Dendritic cell treated with granulocyte-macrophage colony-stimulating factor and Interleukin-4, amounts not matched to agents 40 ng/mL and 50 ng/mL, for 4 days (primary cell): ENCODE measurements at regions not wholly inside any gene's neighbourhood (a gene's known extent, or its start where the extent isn't known, plus 50 kb on each side); places are given as distances from the start of the nearest gene placed in this dataset.

Source experiments
- H3K27ac Mint-ChIP-seq: one replicate; pipeline ENCODE4 v1.8.0; 2022; ENCODE audit warnings: mild to moderate bottlenecking, mixed read lengths
- H3K27me3 Mint-ChIP-seq: one replicate; pipeline ENCODE4 v1.8.0; 2022; ENCODE audit warnings: mild to moderate bottlenecking, mixed read lengths
- H3K36me3 Mint-ChIP-seq: one replicate; pipeline ENCODE4 v1.8.0; 2022; ENCODE audit warnings: low read depth, mixed read lengths
- H3K4me1 Mint-ChIP-seq: one replicate; pipeline ENCODE4 v1.8.0; 2022; ENCODE audit warnings: low read depth, mixed read lengths
- H3K4me3 Mint-ChIP-seq: one replicate; pipeline ENCODE4 v1.8.0; 2022; ENCODE audit warnings: mild to moderate bottlenecking, moderate library complexity, mixed read lengths
- H3K9me3 Mint-ChIP-seq: one replicate; pipeline ENCODE4 v1.8.0; 2022; ENCODE audit warnings: mixed read lengths
- intact Hi-C: fragments of 100-400 bp; cut with micrococcal nuclease; formaldehyde crosslinking; loops from one replicate; pipeline ENCODE4 v1.15.0; 2022

GRCh38 chr21:22231013-22231412 lies 1232.8 kb downstream of the NCAM2 start:
- Mint-ChIP-seq H3K27ac (no peak overlapping the region), H3K4me1 (no peaks in the 10 kb centered on the region), H3K27me3 (no peaks in the 10 kb centered on the region), H3K36me3 (no peaks in the 10 kb centered on the region), H3K4me3 (no peak overlapping the region), H3K9me3 (peaks cover 17% of the 10 kb centered on the region)
- intact Hi-C loops, result no loop called here

GRCh38 chr21:22235866-22236590 lies 1237.8 kb downstream of the NCAM2 start:
- Mint-ChIP-seq H3K36me3 (no peaks in the 10 kb centered on the region), H3K27me3 (no peaks in the 10 kb centered on the region)
- intact Hi-C loops, result no loop called here

GRCh38 chr21:22244516-22244915 lies 1246.3 kb downstream of the NCAM2 start:
- no peak overlapping the region for H3K4me3 Mint-ChIP-seq
- H3K4me1 Mint-ChIP-seq, result no peaks in the 10 kb centered on the region
- no peaks in the 10 kb centered on the region for H3K36me3 Mint-ChIP-seq
- peaks cover 24% of the 10 kb centered on the region for H3K9me3 Mint-ChIP-seq
- no peaks in the 10 kb centered on the region for H3K27me3 Mint-ChIP-seq
- no peak overlapping the region for H3K27ac Mint-ChIP-seq
- intact Hi-C loops, result no loop called here

More at GRCh38 chr21:22235866-22236590, 1237.8 kb downstream of the NCAM2 start:
- no peak overlapping the region for H3K27ac Mint-ChIP-seq
- H3K4me1 Mint-ChIP-seq, result no peaks in the 10 kb centered on the region
- no peak overlapping the region for H3K4me3 Mint-ChIP-seq
- peaks cover 66% of the 10 kb centered on the region for H3K9me3 Mint-ChIP-seq

- Mint-ChIP-seq H3K4me3 (no peak overlapping the region), H3K4me1 (no peaks in the 10 kb centered on the region), H3K27ac (no peak overlapping the region), H3K36me3 (no peaks in the 10 kb centered on the region), H3K27me3 (no peaks in the 10 kb centered on the region), H3K9me3 (peaks cover 26% of the 10 kb centered on the region)
- intact Hi-C loops, result no loop called here
Observed at GRCh38 chr21:22250355-22250754, 1252.1 kb downstream of the NCAM2 start.

GRCh38 chr21:22253761-22254160 lies 1255.6 kb downstream of the NCAM2 start:
- H3K4me3 Mint-ChIP-seq, result no peak overlapping the region
- no peaks in the 10 kb centered on the region for H3K36me3 Mint-ChIP-seq

GRCh38 chr21:22258821-22259220 lies 1260.6 kb downstream of the NCAM2 start:
- no peak overlapping the region for H3K4me3 Mint-ChIP-seq
- no peak overlapping the region for H3K27ac Mint-ChIP-seq
- H3K36me3 Mint-ChIP-seq, result no peaks in the 10 kb centered on the region
- peaks cover 22% of the 10 kb centered on the region for H3K9me3 Mint-ChIP-seq
- H3K4me1 Mint-ChIP-seq, result no peaks in the 10 kb centered on the region
- H3K27me3 Mint-ChIP-seq, result no peaks in the 10 kb centered on the region
- intact Hi-C loops, result no loop called here

More at GRCh38 chr21:22253761-22254160, 1255.6 kb downstream of the NCAM2 start:
- H3K9me3 Mint-ChIP-seq, result peaks cover 26% of the 10 kb centered on the region
- intact Hi-C loops, result no loop called here
- H3K27me3 Mint-ChIP-seq, result no peaks in the 10 kb centered on the region
- H3K4me1 Mint-ChIP-seq, result no peaks in the 10 kb centered on the region
- no peak overlapping the region for H3K27ac Mint-ChIP-seq

- Mint-ChIP-seq H3K9me3 (peaks cover 13% of the 10 kb centered on the region), H3K4me3 (no peak overlapping the region), H3K27ac (no peak overlapping the region), H3K36me3 (no peaks in the 10 kb centered on the region), H3K27me3 (no peaks in the 10 kb centered on the region), H3K4me1 (no peaks in the 10 kb centered on the region)
- intact Hi-C loops, result no loop called here
Observed at GRCh38 chr21:22260274-22260673, 1262.1 kb downstream of the NCAM2 start.

GRCh38 chr21:22263890-22264289 lies 1265.7 kb downstream of the NCAM2 start:
- intact Hi-C loops, result no loop called here
- no peak overlapping the region for H3K27ac Mint-ChIP-seq

GRCh38 chr21:22277341-22277740 lies 1279.1 kb downstream of the NCAM2 start:
- intact Hi-C loops, result no loop called here
- H3K27me3 Mint-ChIP-seq, result no peaks in the 10 kb centered on the region
- no peak overlapping the region for H3K4me3 Mint-ChIP-seq
- no peaks in the 10 kb centered on the region for H3K4me1 Mint-ChIP-seq
- H3K9me3 Mint-ChIP-seq, result peaks cover 34% of the 10 kb centered on the region
- no peak overlapping the region for H3K27ac Mint-ChIP-seq
- no peaks in the 10 kb centered on the region for H3K36me3 Mint-ChIP-seq

More at GRCh38 chr21:22263890-22264289, 1265.7 kb downstream of the NCAM2 start:
- Mint-ChIP-seq H3K4me1 (no peaks in the 10 kb centered on the region), H3K4me3 (no peak overlapping the region), H3K9me3 (peaks cover 33% of the 10 kb centered on the region), H3K27me3 (no peaks in the 10 kb centered on the region), H3K36me3 (no peaks in the 10 kb centered on the region)

GRCh38 chr21:22278366-22278765 lies 1280.2 kb downstream of the NCAM2 start:
- Mint-ChIP-seq H3K9me3 (peaks cover 24% of the 10 kb centered on the region), H3K36me3 (no peaks in the 10 kb centered on the region), H3K27ac (no peak overlapping the region), H3K27me3 (no peaks in the 10 kb centered on the region), H3K4me3 (no peak overlapping the region), H3K4me1 (no peaks in the 10 kb centered on the region)
- intact Hi-C loops, result no loop called here

GRCh38 chr21:22280851-22281250 lies 1282.6 kb downstream of the NCAM2 start:
- no peak overlapping the region for H3K4me3 Mint-ChIP-seq
- H3K27me3 Mint-ChIP-seq, result no peaks in the 10 kb centered on the region
- intact Hi-C loops, result no loop called here
- no peaks in the 10 kb centered on the region for H3K4me1 Mint-ChIP-seq
- H3K9me3 Mint-ChIP-seq, result peaks cover 18% of the 10 kb centered on the region
- no peaks in the 10 kb centered on the region for H3K36me3 Mint-ChIP-seq
- no peak overlapping the region for H3K27ac Mint-ChIP-seq

- intact Hi-C loops, result no loop called here
- Mint-ChIP-seq H3K9me3 (peaks cover 44% of the 10 kb centered on the region), H3K4me3 (no peak overlapping the region), H3K27ac (no peak overlapping the region), H3K4me1 (no peaks in the 10 kb centered on the region), H3K36me3 (no peaks in the 10 kb centered on the region), H3K27me3 (no peaks in the 10 kb centered on the region)
Observed at GRCh38 chr21:22288885-22289499, 1290.8 kb downstream of the NCAM2 start.

GRCh38 chr21:22292144-22292543 lies 1293.9 kb downstream of the NCAM2 start:
- Mint-ChIP-seq H3K27ac (no peak overlapping the region), H3K36me3 (no peaks in the 10 kb centered on the region), H3K9me3 (peaks cover 38% of the 10 kb centered on the region), H3K4me3 (no peak overlapping the region), H3K4me1 (no peaks in the 10 kb centered on the region), H3K27me3 (no peaks in the 10 kb centered on the region)
- intact Hi-C loops, result no loop called here

- Mint-ChIP-seq H3K27ac (no peak overlapping the region), H3K27me3 (no peaks in the 10 kb centered on the region), H3K4me1 (no peaks in the 10 kb centered on the region), H3K9me3 (peaks cover 27% of the 10 kb centered on the region), H3K36me3 (no peaks in the 10 kb centered on the region), H3K4me3 (no peak overlapping the region)
- intact Hi-C loops, result no loop called here
Observed at GRCh38 chr21:22297575-22297974, 1299.4 kb downstream of the NCAM2 start.
